ENCODE measurements at regions not wholly inside any gene's neighbourhood (a gene's known extent, or its start where the extent isn't known, plus 50 kb on each side); places are given as distances from the start of the nearest gene placed in this dataset.

DNA sequence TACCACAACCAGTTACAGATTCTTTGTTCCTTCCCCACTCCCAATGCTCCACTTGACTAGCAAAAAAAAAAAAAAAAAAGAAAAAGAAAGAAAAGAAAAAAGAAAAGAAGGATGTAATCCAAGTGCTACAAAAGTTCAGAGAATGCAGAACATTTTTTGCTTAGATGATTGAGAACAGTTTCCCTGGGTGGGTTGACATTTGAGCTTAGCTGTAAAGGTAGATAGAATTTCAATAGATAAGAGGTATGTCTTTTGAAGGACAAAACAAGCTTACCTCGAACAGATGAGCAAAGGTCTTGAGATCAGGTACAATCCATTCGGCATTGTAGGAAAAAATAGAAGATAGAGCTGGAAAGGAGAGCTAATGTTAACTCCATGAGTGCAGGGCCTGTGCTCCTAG, 344.6 kb upstream of the NECTIN3 start:
- Histone ChIP-seq H4K20me1 (ENCODE audit: control insufficient read depth, insufficient read depth) (no peaks in the 10 kb centered on the region), H3K9ac (ENCODE audit: control insufficient read depth, insufficient read depth, low read length) (no peak overlapping the region), H3K4me3 (no peak overlapping the region), H3K79me2 (ENCODE audit: control insufficient read depth, insufficient read depth, low read length) (no peaks in the 10 kb centered on the region), H3K27me3 (replicated peaks in 1 of 2; ENCODE audit: control insufficient read depth in 2 of 2, insufficient read depth in 2 of 2, low read length in 1 of 2) (no peaks in the 10 kb centered on the region), H2AFZ (ENCODE audit: control insufficient read depth, low read depth, low read length) (no peak overlapping the region), H3K9me3 (replicated peaks; ENCODE audit: control insufficient read depth, insufficient read depth, low read length) (no peaks in the 10 kb centered on the region), H3K4me2 (ENCODE audit: control insufficient read depth, insufficient read depth) (no peak overlapping the region), H3K27ac (ENCODE audit: control insufficient read depth, insufficient read depth) (no peak overlapping the region), H3K4me1 (ENCODE audit: control insufficient read depth, insufficient read depth, low read length) (no peaks in the 10 kb centered on the region), H3K36me3 (ENCODE audit: control insufficient read depth in 2 of 2, insufficient read depth in 2 of 2, low read length in 1 of 2) (no peaks in the 10 kb centered on the region)
- DNase-seq (ENCODE audit: low read depth, low spot score) = no peak
- intact Hi-C loops (cut with micrococcal nuclease; ENCODE audit: unreplicated experiment) (no loop called here), in situ Hi-C loops (cut with MboI) (no loop called here)
- ATAC-seq = no peak
- WGBS (ENCODE audit: insufficient coverage, insufficient replicate concordance, low lambda C conversion rate, missing lambda C conversion rate) = 0% methylated on average over 2 of the region's 2 CpGs
- BruUV-seq (replicated peaks) = no TSS peak
- FAIRE-seq = no peak
- ChIA-PET POLR2A (no interaction called here), CTCF (no interaction called here), RAD21 (ENCODE audit: unreplicated experiment) (no interaction called here), SMC1A (ENCODE audit: uncharacterized antibody, unreplicated experiment) (no interaction called here)
- no peak for TF ChIP-seq STAT3 (IDR thresholded peaks at IDR 0.05; ENCODE audit: low read depth, low read length)
- TF ChIP-seq, protein P1, sequence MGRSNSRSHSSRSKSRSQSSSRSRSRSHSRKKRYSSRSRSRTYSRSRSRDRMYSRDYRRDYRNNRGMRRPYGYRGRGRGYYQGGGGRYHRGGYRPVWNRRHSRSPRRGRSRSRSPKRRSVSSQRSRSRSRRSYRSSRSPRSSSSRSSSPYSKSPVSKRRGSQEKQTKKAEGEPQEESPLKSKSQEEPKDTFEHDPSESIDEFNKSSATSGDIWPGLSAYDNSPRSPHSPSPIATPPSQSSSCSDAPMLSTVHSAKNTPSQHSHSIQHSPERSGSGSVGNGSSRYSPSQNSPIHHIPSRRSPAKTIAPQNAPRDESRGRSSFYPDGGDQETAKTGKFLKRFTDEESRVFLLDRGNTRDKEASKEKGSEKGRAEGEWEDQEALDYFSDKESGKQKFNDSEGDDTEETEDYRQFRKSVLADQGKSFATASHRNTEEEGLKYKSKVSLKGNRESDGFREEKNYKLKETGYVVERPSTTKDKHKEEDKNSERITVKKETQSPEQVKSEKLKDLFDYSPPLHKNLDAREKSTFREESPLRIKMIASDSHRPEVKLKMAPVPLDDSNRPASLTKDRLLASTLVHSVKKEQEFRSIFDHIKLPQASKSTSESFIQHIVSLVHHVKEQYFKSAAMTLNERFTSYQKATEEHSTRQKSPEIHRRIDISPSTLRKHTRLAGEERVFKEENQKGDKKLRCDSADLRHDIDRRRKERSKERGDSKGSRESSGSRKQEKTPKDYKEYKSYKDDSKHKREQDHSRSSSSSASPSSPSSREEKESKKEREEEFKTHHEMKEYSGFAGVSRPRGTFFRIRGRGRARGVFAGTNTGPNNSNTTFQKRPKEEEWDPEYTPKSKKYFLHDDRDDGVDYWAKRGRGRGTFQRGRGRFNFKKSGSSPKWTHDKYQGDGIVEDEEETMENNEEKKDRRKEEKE (IDR thresholded peaks at IDR 0.05) = no peak
- TF ChIP-seq HDGF (IDR thresholded peaks at IDR 0.05) = no peak
- no peak for TF ChIP-seq YBX1 (IDR thresholded peaks at IDR 0.05)
- TF ChIP-seq CREM (IDR thresholded peaks at IDR 0.05; ENCODE audit: low read depth) = no peak
- no peak for TF ChIP-seq KDM1A (IDR thresholded peaks at IDR 0.05; ENCODE audit: borderline replicate concordance)
- no peak for TF ChIP-seq TCF12 (IDR thresholded peaks at IDR 0.05; ENCODE audit: low read depth, low read length)

DNA sequence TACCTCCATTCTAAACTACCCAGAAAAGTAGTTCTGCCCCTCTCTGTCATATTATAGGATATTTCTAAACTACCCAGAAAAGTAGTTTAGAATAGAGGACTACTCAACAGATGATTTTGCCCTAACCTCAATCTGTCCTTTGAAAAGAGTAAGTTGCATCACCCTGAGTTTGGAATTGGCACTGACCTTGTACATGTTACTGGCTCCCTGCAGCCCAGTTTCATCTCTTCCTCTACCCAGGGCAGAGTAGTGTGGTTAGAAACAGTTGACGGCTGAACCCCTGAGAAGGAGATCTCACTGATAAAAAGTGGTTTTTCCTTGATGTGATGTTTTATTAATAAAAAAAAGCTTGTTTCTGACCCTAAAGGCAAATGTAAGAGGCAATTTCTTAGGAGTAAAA, 340.5 kb upstream of the NECTIN3 start:
- Histone ChIP-seq H3K36me3 (ENCODE audit: control insufficient read depth in 2 of 2, insufficient read depth in 2 of 2, low read length in 1 of 2) (no peaks in the 10 kb centered on the region), H3K79me2 (ENCODE audit: control insufficient read depth, insufficient read depth, low read length) (no peaks in the 10 kb centered on the region), H3K9me3 (replicated peaks; ENCODE audit: control insufficient read depth, insufficient read depth, low read length) (no peaks in the 10 kb centered on the region), H2AFZ (ENCODE audit: control insufficient read depth, low read depth, low read length) (no peak overlapping the region), H3K9ac (ENCODE audit: control insufficient read depth, insufficient read depth, low read length) (no peak overlapping the region), H4K20me1 (ENCODE audit: control insufficient read depth, insufficient read depth) (no peaks in the 10 kb centered on the region), H3K27ac (ENCODE audit: control insufficient read depth, insufficient read depth) (no peak overlapping the region), H3K4me3 (no peak overlapping the region), H3K4me2 (ENCODE audit: control insufficient read depth, insufficient read depth) (no peak overlapping the region), H3K27me3 (replicated peaks in 1 of 2; ENCODE audit: control insufficient read depth in 2 of 2, insufficient read depth in 2 of 2, low read length in 1 of 2) (no peaks in the 10 kb centered on the region), H3K4me1 (ENCODE audit: control insufficient read depth, insufficient read depth, low read length) (no peaks in the 10 kb centered on the region)
- no TSS peak for BruUV-seq (replicated peaks)
- WGBS (ENCODE audit: insufficient coverage, insufficient replicate concordance, low lambda C conversion rate, missing lambda C conversion rate) = 9% methylated on average over 1 of the region's 1 CpG
- ATAC-seq (no peak), DNase-seq (ENCODE audit: low read depth, low spot score) (no peak), FAIRE-seq (no peak)
- SMC1A ChIA-PET (ENCODE audit: uncharacterized antibody, unreplicated experiment) = no interaction called here
- intact Hi-C loops (cut with micrococcal nuclease; ENCODE audit: unreplicated experiment) = no loop called here
- CTCF ChIA-PET = no interaction called here
- RAD21 ChIA-PET (ENCODE audit: unreplicated experiment) = no interaction called here
- POLR2A ChIA-PET = no interaction called here
- in situ Hi-C loops (cut with MboI) = no loop called here
- no peak for TF ChIP-seq TCF3 (IDR thresholded peaks at IDR 0.05; ENCODE audit: borderline replicate concordance, insufficient read depth, low read depth, low read length)
- no peak for TF ChIP-seq ZNF384 (IDR thresholded peaks at IDR 0.05; ENCODE audit: borderline replicate concordance, low read depth, low read length)

Measured in GM12878 (cell line).